WTC11 (cell line): ENCODE measurements at regions not wholly inside any gene's neighbourhood (a gene's known extent, or its start where the extent isn't known, plus 50 kb on each side); places are given as distances from the start of the nearest gene placed in this dataset.

Experiments
- ATAC-seq: fragments of 200-7000 bp; cut with Tn5 transposase; 2 replicates; pipeline ENCODE4 v1.10.0; 2021; ENCODE audit warnings: mild to moderate bottlenecking, moderate library complexity
- CTCF ChIA-PET: fragments of 300-600 bp; sonication (Branson Sonifier 250); formaldehyde crosslinking; loops from one replicate; lab custom pipeline; 2021; ENCODE audit warnings: antibody characterized with exemption; lab: Charles Lee
- POLR2A ChIA-PET: fragments of 350-600 bp; sonication (Branson Sonifier 250); formaldehyde crosslinking; loops from one replicate; lab custom pipeline; 2021; ENCODE audit warnings: antibody characterized with exemption; lab: Charles Lee
- DNase-seq: peaks from one replicate; pipeline ENCODE4 v3.0.0; 2021; ENCODE audit warnings: low spot score
- H3K27ac Mint-ChIP-seq: 2 replicates; pipeline ENCODE4 v1.8.0; 2021; ENCODE audit warnings: mixed read lengths
- H3K27me3 Mint-ChIP-seq: 2 replicates; pipeline ENCODE4 v1.8.0; 2021; ENCODE audit warnings: low read depth, mild to moderate bottlenecking, moderate library complexity, mixed read lengths
- H3K36me3 Mint-ChIP-seq: 2 replicates; pipeline ENCODE4 v1.8.0; 2021; ENCODE audit warnings: mixed read lengths
- H3K4me1 Mint-ChIP-seq: 2 replicates; pipeline ENCODE4 v1.8.0; 2022; ENCODE audit warnings: mixed read lengths
- H3K4me3 Mint-ChIP-seq: 2 replicates; pipeline ENCODE4 v1.8.0; 2021; ENCODE audit warnings: mild to moderate bottlenecking, moderate library complexity, mixed read lengths
- H3K9me3 Mint-ChIP-seq: 2 replicates; pipeline ENCODE4 v1.8.0; 2021; ENCODE audit warnings: mixed read lengths
- CREM ChIP-seq: sonication (generic); formaldehyde crosslinking; IDR thresholded peaks from 2 replicates; pipeline ENCODE4 v1.8.1; 2022; ENCODE audit warnings: mild to moderate bottlenecking, missing genetic modification reagents, moderate library complexity
- ETV6 ChIP-seq: sonication (generic); formaldehyde crosslinking; IDR thresholded peaks from 2 replicates; pipeline ENCODE4 v1.8.1; 2022; ENCODE audit warnings: mild to moderate bottlenecking, missing genetic modification reagents
- FOXK1 ChIP-seq: sonication (generic); formaldehyde crosslinking; IDR thresholded peaks from 2 replicates; pipeline ENCODE4 v1.8.0; 2022; ENCODE audit warnings: mild to moderate bottlenecking, moderate library complexity, missing genetic modification reagents
- JUN ChIP-seq: sonication (generic); formaldehyde crosslinking; IDR thresholded peaks from 2 replicates; pipeline ENCODE4 v1.8.0; 2023; ENCODE audit warnings: mild to moderate bottlenecking, missing genetic modification reagents
- NFE2L1 ChIP-seq: sonication (generic); formaldehyde crosslinking; IDR thresholded peaks from 2 replicates; pipeline ENCODE4 v1.8.1; 2023; ENCODE audit warnings: missing genetic modification reagents
- NR2C2 ChIP-seq: sonication (generic); formaldehyde crosslinking; IDR thresholded peaks from 2 replicates; pipeline ENCODE4 v1.8.0; 2022; ENCODE audit warnings: mild to moderate bottlenecking, missing genetic modification reagents
- NR3C1 ChIP-seq: sonication (generic); formaldehyde crosslinking; conservative IDR thresholded peaks from 2 replicates; pipeline ENCODE4 v1.8.1; 2023; ENCODE audit warnings: low read depth, mild to moderate bottlenecking, missing genetic modification reagents
- PRDM15 ChIP-seq: sonication (generic); formaldehyde crosslinking; IDR thresholded peaks from 2 replicates; pipeline ENCODE4 v1.8.0; 2022; ENCODE audit warnings: missing genetic modification reagents
- RORB ChIP-seq: fragments of 250-450 bp; sonication (Bioruptor Pico); IDR thresholded peaks from 2 replicates; pipeline ENCODE4 v1.9.0; 2021; ENCODE audit warnings: mild to moderate bottlenecking
- SOX15 ChIP-seq: fragments of 250-450 bp; sonication (Bioruptor Pico); IDR thresholded peaks from 2 replicates; pipeline ENCODE4 v1.9.0; 2021; ENCODE audit warnings: mild to moderate bottlenecking
- SP1 ChIP-seq: sonication (generic); formaldehyde crosslinking; conservative IDR thresholded peaks from 2 replicates; pipeline ENCODE4 v1.8.1; 2022; ENCODE audit warnings: missing genetic modification reagents
- STAT6 ChIP-seq: sonication (generic); formaldehyde crosslinking; conservative IDR thresholded peaks from 2 replicates; pipeline ENCODE4 v1.8.1; 2023; ENCODE audit warnings: mild to moderate bottlenecking, low read depth, missing genetic modification reagents, moderate library complexity
- TP53 ChIP-seq: sonication (generic); formaldehyde crosslinking; IDR thresholded peaks from 2 replicates; pipeline ENCODE4 v1.8.1; 2023; ENCODE audit warnings: mild to moderate bottlenecking, missing genetic modification reagents
- USF1 ChIP-seq: sonication (generic); formaldehyde crosslinking; IDR thresholded peaks from 2 replicates; pipeline ENCODE4 v1.8.0; 2022; ENCODE audit warnings: mild to moderate bottlenecking, missing genetic modification reagents
- USF2 ChIP-seq: sonication (generic); formaldehyde crosslinking; IDR thresholded peaks from 2 replicates; pipeline ENCODE4 v1.8.1; 2023; ENCODE audit warnings: mild to moderate bottlenecking, missing genetic modification reagents, moderate library complexity
- ZNF138 ChIP-seq: sonication (generic); formaldehyde crosslinking; conservative IDR thresholded peaks from 2 replicates; pipeline ENCODE4 v1.8.1; 2022; ENCODE audit warnings: mild to moderate bottlenecking, moderate library complexity, missing genetic modification reagents
- TF ChIP-seq, protein P1 (sequence below): sonication (generic); formaldehyde crosslinking; IDR thresholded peaks from 2 replicates; pipeline ENCODE4 v1.8.0; 2023; ENCODE audit warnings: missing genetic modification reagents
- TF ChIP-seq, protein P2 (sequence below): fragments of 200-600 bp; IDR thresholded peaks from 2 replicates; pipeline ENCODE4 v1.8.0; 2022; ENCODE audit warnings: antibody characterized with exemption

- H3K27ac Mint-ChIP-seq = no peak overlapping the region
- H3K4me1 Mint-ChIP-seq = peaks cover 24% of the 10 kb centered on the region
- DNase-seq = no peak
- no peaks in the 10 kb centered on the region for H3K27me3 Mint-ChIP-seq
- TF ChIP-seq STAT6 (CRISPR knock-in tag) (no peak), USF2 (CRISPR knock-in tag) (no peak), NR3C1 (CRISPR knock-in tag) (no peak), USF1 (CRISPR knock-in tag) (no peak), JUN (CRISPR knock-in tag) (no peak)
- TF ChIP-seq, protein P1, sequence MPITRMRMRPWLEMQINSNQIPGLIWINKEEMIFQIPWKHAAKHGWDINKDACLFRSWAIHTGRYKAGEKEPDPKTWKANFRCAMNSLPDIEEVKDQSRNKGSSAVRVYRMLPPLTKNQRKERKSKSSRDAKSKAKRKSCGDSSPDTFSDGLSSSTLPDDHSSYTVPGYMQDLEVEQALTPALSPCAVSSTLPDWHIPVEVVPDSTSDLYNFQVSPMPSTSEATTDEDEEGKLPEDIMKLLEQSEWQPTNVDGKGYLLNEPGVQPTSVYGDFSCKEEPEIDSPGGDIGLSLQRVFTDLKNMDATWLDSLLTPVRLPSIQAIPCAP = no peak
- TF ChIP-seq, protein P2, sequence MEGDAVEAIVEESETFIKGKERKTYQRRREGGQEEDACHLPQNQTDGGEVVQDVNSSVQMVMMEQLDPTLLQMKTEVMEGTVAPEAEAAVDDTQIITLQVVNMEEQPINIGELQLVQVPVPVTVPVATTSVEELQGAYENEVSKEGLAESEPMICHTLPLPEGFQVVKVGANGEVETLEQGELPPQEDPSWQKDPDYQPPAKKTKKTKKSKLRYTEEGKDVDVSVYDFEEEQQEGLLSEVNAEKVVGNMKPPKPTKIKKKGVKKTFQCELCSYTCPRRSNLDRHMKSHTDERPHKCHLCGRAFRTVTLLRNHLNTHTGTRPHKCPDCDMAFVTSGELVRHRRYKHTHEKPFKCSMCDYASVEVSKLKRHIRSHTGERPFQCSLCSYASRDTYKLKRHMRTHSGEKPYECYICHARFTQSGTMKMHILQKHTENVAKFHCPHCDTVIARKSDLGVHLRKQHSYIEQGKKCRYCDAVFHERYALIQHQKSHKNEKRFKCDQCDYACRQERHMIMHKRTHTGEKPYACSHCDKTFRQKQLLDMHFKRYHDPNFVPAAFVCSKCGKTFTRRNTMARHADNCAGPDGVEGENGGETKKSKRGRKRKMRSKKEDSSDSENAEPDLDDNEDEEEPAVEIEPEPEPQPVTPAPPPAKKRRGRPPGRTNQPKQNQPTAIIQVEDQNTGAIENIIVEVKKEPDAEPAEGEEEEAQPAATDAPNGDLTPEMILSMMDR = no peak
- no peak overlapping the region for H3K4me3 Mint-ChIP-seq
- ChIA-PET POLR2A (no interaction called here), CTCF (interaction anchor here (1.3 kb wide), 1 partner anchor 14 kb away, joined by 3 read pairs; no protein-coding TSS in a partner anchor)
- no peaks in the 10 kb centered on the region for H3K9me3 Mint-ChIP-seq
- no peaks in the 10 kb centered on the region for H3K36me3 Mint-ChIP-seq
- ATAC-seq = no peak
Measured at GRCh38 chr5:1965925-1966324, 83.2 kb upstream of the IRX4 start.

DNA sequence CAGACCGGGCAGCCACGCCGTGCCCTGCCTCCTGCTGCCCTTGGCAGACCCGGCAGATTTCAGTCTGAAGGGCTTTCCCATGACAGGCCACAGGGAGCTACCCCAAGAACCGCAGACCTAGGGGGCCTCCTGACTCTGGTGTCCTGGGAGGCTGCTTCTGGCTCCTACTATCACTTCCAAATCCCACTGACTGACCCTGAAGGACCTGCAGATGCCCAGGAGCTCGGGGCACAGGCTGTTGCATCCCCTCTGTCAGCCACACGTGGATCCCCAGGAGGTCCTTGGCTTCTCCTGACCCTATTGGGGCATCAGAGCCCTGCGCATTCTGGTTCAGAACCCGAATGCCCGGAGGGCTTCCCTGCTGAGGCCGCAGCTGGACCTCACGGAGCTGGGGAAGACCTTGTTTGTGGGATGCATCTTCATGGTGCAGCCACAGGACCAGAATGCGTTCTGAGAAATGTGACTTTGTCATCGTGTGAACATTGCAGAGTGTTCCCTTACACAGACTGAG is 81.3 kb upstream of the IRX4 start:
- Mint-ChIP-seq H3K36me3 (no peaks in the 10 kb centered on the region), H3K4me3 (no peak overlapping the region), H3K9me3 (no peaks in the 10 kb centered on the region), H3K4me1 (peaks cover 24% of the 10 kb centered on the region), H3K27ac (no peak overlapping the region), H3K27me3 (no peaks in the 10 kb centered on the region)
- ChIA-PET CTCF (no interaction called here), POLR2A (no interaction called here)
- ATAC-seq (no peak), DNase-seq (no peak)
- TF ChIP-seq FOXK1 (CRISPR knock-in tag) = no peak
- no peak for TF ChIP-seq ZNF138 (CRISPR knock-in tag)
- TF ChIP-seq NR2C2 (CRISPR knock-in tag) = no peak
- TF ChIP-seq SP1 = no peak
- no peak for TF ChIP-seq NFE2L1 (CRISPR knock-in tag)
- no peak for TF ChIP-seq PRDM15 (CRISPR knock-in tag)
- TF ChIP-seq CREM (CRISPR knock-in tag) = no peak
- no peak for TF ChIP-seq USF2 (CRISPR knock-in tag)
- TF ChIP-seq RORB (CRISPR knock-in tag) = no peak
- TF ChIP-seq TP53 (CRISPR knock-in tag) = no peak
- no peak for TF ChIP-seq ETV6 (CRISPR knock-in tag)
- no peak for TF ChIP-seq SOX15
